ELR (cell line): ENCODE measurements at regions not wholly inside any gene's neighbourhood (a gene's known extent, or its start where the extent isn't known, plus 50 kb on each side); places are given as distances from the start of the nearest gene placed in this dataset.

Source experiments
- DNase-seq: peaks from one replicate; pipeline ENCODE4 v3.0.0-alpha.2; 2015; ENCODE audit warnings: low read depth

GRCh38 chr3:72459588-72459987, 388.7 kb downstream of the SHQ1 start:
- no peak for DNase-seq

- no peak for DNase-seq
Measured at GRCh38 chr3:72458375-72458774, 389.9 kb downstream of the SHQ1 start.

GRCh38 chr3:72454441-72454840, 393.8 kb downstream of the SHQ1 start:
- no peak for DNase-seq

GRCh38 chr3:72453706-72454105, 394.5 kb downstream of the SHQ1 start:
- DNase-seq: peak; percentile 6

- no peak for DNase-seq
Measured at GRCh38 chr3:72452745-72453144, 395.5 kb downstream of the SHQ1 start.

- DNase-seq: no peak
Measured at GRCh38 chr3:72451841-72452240, 396.4 kb downstream of the SHQ1 start.

GRCh38 chr3:72449551-72449950, 398.7 kb downstream of the SHQ1 start:
- no peak for DNase-seq

GRCh38 chr3:72448858-72449257, 399.4 kb downstream of the SHQ1 start:
- peak; percentile 48 for DNase-seq

- no peak for DNase-seq
Measured at GRCh38 chr3:72448375-72448823, 399.8 kb downstream of the SHQ1 start.

- peak; percentile 88 for DNase-seq
Measured at GRCh38 chr3:72447059-72447946, 400.9 kb downstream of the SHQ1 start.

GRCh38 chr3:72446218-72447058, 401.8 kb downstream of the SHQ1 start, which contains the start of gene RYBP:
TSS of gene RYBP (minus strand) at chr3:72446621.
- DNase-seq: peak; percentile 41

GRCh38 chr3:72445827-72446217, 402.4 kb downstream of the SHQ1 start:
- DNase-seq: peak; percentile 20

- peak; percentile 16 for DNase-seq
Measured at GRCh38 chr3:72444656-72445223, 403.5 kb downstream of the SHQ1 start.

GRCh38 chr3:72442759-72443158, 405.5 kb downstream of the SHQ1 start:
- DNase-seq: no peak

- DNase-seq: no peak
Measured at GRCh38 chr3:72441284-72441994, 406.8 kb downstream of the SHQ1 start.

- DNase-seq: no peak
Measured at GRCh38 chr3:72440491-72440890, 407.8 kb downstream of the SHQ1 start.

- no peak for DNase-seq
Measured at GRCh38 chr3:72439321-72440183, 408.7 kb downstream of the SHQ1 start.

- no peak for DNase-seq
Measured at GRCh38 chr3:72437661-72438406, 410.4 kb downstream of the SHQ1 start.

- DNase-seq: no peak
Measured at GRCh38 chr3:72436863-72437592, 411.2 kb downstream of the SHQ1 start.
